ENCODE measurements at regions not wholly inside any gene's neighbourhood (a gene's known extent, or its start where the extent isn't known, plus 50 kb on each side); places are given as distances from the start of the nearest gene placed in this dataset.

GRCh38 chr16:47958726-47959125 lies 197.1 kb downstream of the ABCC12 start:
- intact Hi-C loops (cut with micrococcal nuclease) = no loop called here
- no peak overlapping the region for H3K27ac Mint-ChIP-seq
- DNase-seq = no peak
- no peaks in the 10 kb centered on the region for H3K4me1 Mint-ChIP-seq
- H3K36me3 Mint-ChIP-seq (ENCODE audit: low read depth) = no peaks in the 10 kb centered on the region
- no peak overlapping the region for H3K4me3 Mint-ChIP-seq
- H3K27me3 Mint-ChIP-seq = peaks cover 2% of the 10 kb centered on the region
- no peaks in the 10 kb centered on the region for H3K9me3 Mint-ChIP-seq

- no peaks in the 10 kb centered on the region for H3K36me3 Mint-ChIP-seq (ENCODE audit: low read depth)
- no peak for DNase-seq
- no peak overlapping the region for H3K27ac Mint-ChIP-seq
- H3K27me3 Mint-ChIP-seq = peaks cover 2% of the 10 kb centered on the region
- H3K4me3 Mint-ChIP-seq = no peak overlapping the region
- no peaks in the 10 kb centered on the region for H3K9me3 Mint-ChIP-seq
- intact Hi-C loops (cut with micrococcal nuclease) = no loop called here
- H3K4me1 Mint-ChIP-seq = no peaks in the 10 kb centered on the region
Observed at GRCh38 chr16:47956916-47957315, 198.9 kb downstream of the ABCC12 start.

- no peak overlapping the region for H3K4me3 Mint-ChIP-seq
- no peaks in the 10 kb centered on the region for H3K9me3 Mint-ChIP-seq
- DNase-seq = no peak
- H3K4me1 Mint-ChIP-seq = no peaks in the 10 kb centered on the region
- H3K27me3 Mint-ChIP-seq = no peaks in the 10 kb centered on the region
- H3K36me3 Mint-ChIP-seq (ENCODE audit: low read depth) = no peaks in the 10 kb centered on the region
- H3K27ac Mint-ChIP-seq = no peak overlapping the region
- intact Hi-C loops (cut with micrococcal nuclease) = no loop called here
Observed at GRCh38 chr16:47949714-47950113, 206.1 kb downstream of the ABCC12 start.

- H3K4me1 Mint-ChIP-seq = no peaks in the 10 kb centered on the region
- no peaks in the 10 kb centered on the region for H3K27me3 Mint-ChIP-seq
- no peaks in the 10 kb centered on the region for H3K9me3 Mint-ChIP-seq
- no peak overlapping the region for H3K27ac Mint-ChIP-seq
- H3K4me3 Mint-ChIP-seq = no peak overlapping the region
- intact Hi-C loops (cut with micrococcal nuclease) = no loop called here
- no peak for DNase-seq
- no peaks in the 10 kb centered on the region for H3K36me3 Mint-ChIP-seq (ENCODE audit: low read depth)
Observed at GRCh38 chr16:47949276-47949675, 206.5 kb downstream of the ABCC12 start.

GRCh38 chr16:47947723-47948122 lies 208.1 kb downstream of the ABCC12 start:
- Mint-ChIP-seq H3K36me3 (ENCODE audit: low read depth) (no peaks in the 10 kb centered on the region), H3K9me3 (no peaks in the 10 kb centered on the region), H3K27me3 (no peaks in the 10 kb centered on the region), H3K27ac (no peak overlapping the region), H3K4me1 (no peaks in the 10 kb centered on the region), H3K4me3 (no peak overlapping the region)
- intact Hi-C loops (cut with micrococcal nuclease) = no loop called here
- no peak for DNase-seq

- Mint-ChIP-seq H3K4me3 (no peak overlapping the region), H3K27me3 (no peaks in the 10 kb centered on the region), H3K36me3 (ENCODE audit: low read depth) (no peaks in the 10 kb centered on the region), H3K4me1 (no peaks in the 10 kb centered on the region), H3K27ac (no peak overlapping the region), H3K9me3 (no peaks in the 10 kb centered on the region)
- intact Hi-C loops (cut with micrococcal nuclease) = no loop called here
- no peak for DNase-seq
Observed at GRCh38 chr16:47946092-47946491, 209.7 kb downstream of the ABCC12 start.

GRCh38 chr16:47944589-47944988 lies 211.2 kb downstream of the ABCC12 start:
- H3K4me3 Mint-ChIP-seq = no peak overlapping the region
- H3K9me3 Mint-ChIP-seq = no peaks in the 10 kb centered on the region
- intact Hi-C loops (cut with micrococcal nuclease) = no loop called here
- H3K4me1 Mint-ChIP-seq = no peaks in the 10 kb centered on the region
- DNase-seq = no peak
- no peak overlapping the region for H3K27ac Mint-ChIP-seq
- no peaks in the 10 kb centered on the region for H3K36me3 Mint-ChIP-seq (ENCODE audit: low read depth)
- H3K27me3 Mint-ChIP-seq = no peaks in the 10 kb centered on the region

GRCh38 chr16:47943235-47943634 lies 212.6 kb downstream of the ABCC12 start:
- H3K27ac Mint-ChIP-seq = no peak overlapping the region
- H3K36me3 Mint-ChIP-seq (ENCODE audit: low read depth) = no peaks in the 10 kb centered on the region
- DNase-seq = no peak
- intact Hi-C loops (cut with micrococcal nuclease) = no loop called here
- H3K27me3 Mint-ChIP-seq = no peaks in the 10 kb centered on the region
- no peaks in the 10 kb centered on the region for H3K4me1 Mint-ChIP-seq
- H3K4me3 Mint-ChIP-seq = no peak overlapping the region
- no peaks in the 10 kb centered on the region for H3K9me3 Mint-ChIP-seq

- no peak for DNase-seq
- Mint-ChIP-seq H3K4me3 (no peak overlapping the region), H3K9me3 (no peaks in the 10 kb centered on the region), H3K36me3 (ENCODE audit: low read depth) (no peaks in the 10 kb centered on the region), H3K27ac (no peak overlapping the region), H3K27me3 (no peaks in the 10 kb centered on the region), H3K4me1 (no peaks in the 10 kb centered on the region)
- intact Hi-C loops (cut with micrococcal nuclease) = no loop called here
Observed at GRCh38 chr16:47940466-47940865, 215.3 kb downstream of the ABCC12 start.

GRCh38 chr16:47939680-47940079 lies 216.1 kb downstream of the ABCC12 start:
- DNase-seq = no peak
- Mint-ChIP-seq H3K27me3 (no peaks in the 10 kb centered on the region), H3K9me3 (no peaks in the 10 kb centered on the region), H3K4me3 (no peak overlapping the region), H3K36me3 (ENCODE audit: low read depth) (no peaks in the 10 kb centered on the region), H3K4me1 (no peaks in the 10 kb centered on the region), H3K27ac (no peak overlapping the region)
- intact Hi-C loops (cut with micrococcal nuclease) = no loop called here

GRCh38 chr16:47938272-47938671 lies 217.5 kb downstream of the ABCC12 start:
- intact Hi-C loops (cut with micrococcal nuclease) = no loop called here
- Mint-ChIP-seq H3K27ac (no peak overlapping the region), H3K36me3 (ENCODE audit: low read depth) (no peaks in the 10 kb centered on the region)

GRCh38 chr16:47928008-47928407 lies 227.8 kb downstream of the ABCC12 start:
- Mint-ChIP-seq H3K27me3 (no peaks in the 10 kb centered on the region), H3K4me1 (no peaks in the 10 kb centered on the region), H3K9me3 (no peaks in the 10 kb centered on the region), H3K36me3 (ENCODE audit: low read depth) (no peaks in the 10 kb centered on the region), H3K4me3 (no peak overlapping the region), H3K27ac (no peak overlapping the region)
- intact Hi-C loops (cut with micrococcal nuclease) = no loop called here
- no peak for DNase-seq

More at GRCh38 chr16:47938272-47938671, 217.5 kb downstream of the ABCC12 start:
- H3K4me3 Mint-ChIP-seq = no peak overlapping the region
- H3K27me3 Mint-ChIP-seq = no peaks in the 10 kb centered on the region
- no peaks in the 10 kb centered on the region for H3K4me1 Mint-ChIP-seq
- H3K9me3 Mint-ChIP-seq = no peaks in the 10 kb centered on the region
- DNase-seq = no peak

GRCh38 chr16:47927330-47927729 lies 228.5 kb downstream of the ABCC12 start:
- Mint-ChIP-seq H3K27ac (no peak overlapping the region), H3K4me1 (no peaks in the 10 kb centered on the region)
- intact Hi-C loops (cut with micrococcal nuclease) = no loop called here

GRCh38 chr16:47925811-47926460 lies 229.9 kb downstream of the ABCC12 start:
- no peaks in the 10 kb centered on the region for H3K36me3 Mint-ChIP-seq (ENCODE audit: low read depth)
- no peak overlapping the region for H3K27ac Mint-ChIP-seq
- intact Hi-C loops (cut with micrococcal nuclease) = no loop called here

More at GRCh38 chr16:47927330-47927729, 228.5 kb downstream of the ABCC12 start:
- no peaks in the 10 kb centered on the region for H3K27me3 Mint-ChIP-seq
- H3K36me3 Mint-ChIP-seq (ENCODE audit: low read depth) = no peaks in the 10 kb centered on the region
- no peak for DNase-seq
- no peak overlapping the region for H3K4me3 Mint-ChIP-seq
- H3K9me3 Mint-ChIP-seq = no peaks in the 10 kb centered on the region

GRCh38 chr16:47924950-47925349 lies 230.8 kb downstream of the ABCC12 start:
- H3K27ac Mint-ChIP-seq = no peak overlapping the region
- H3K27me3 Mint-ChIP-seq = no peaks in the 10 kb centered on the region
- H3K9me3 Mint-ChIP-seq = no peaks in the 10 kb centered on the region
- no peak overlapping the region for H3K4me3 Mint-ChIP-seq
- no peaks in the 10 kb centered on the region for H3K4me1 Mint-ChIP-seq
- intact Hi-C loops (cut with micrococcal nuclease) = no loop called here
- H3K36me3 Mint-ChIP-seq (ENCODE audit: low read depth) = no peaks in the 10 kb centered on the region
- DNase-seq = no peak

More at GRCh38 chr16:47925811-47926460, 229.9 kb downstream of the ABCC12 start:
- no peaks in the 10 kb centered on the region for H3K4me1 Mint-ChIP-seq
- H3K9me3 Mint-ChIP-seq = no peaks in the 10 kb centered on the region
- no peaks in the 10 kb centered on the region for H3K27me3 Mint-ChIP-seq
- H3K4me3 Mint-ChIP-seq = no peak overlapping the region
- DNase-seq = no peak

Measured in activated CD4-positive, alpha-beta T cell treated with anti-CD3 and anti-CD28 coated beads, Interleukin-2, amount 10 ng/mL, durations not matched to agents 24 days and 14 days (primary cell).